Sigmoid colon (tissue), 3 donors: ENCODE measurements at regions not wholly inside any gene's neighbourhood (a gene's known extent, or its start where the extent isn't known, plus 50 kb on each side); places are given as distances from the start of the nearest gene placed in this dataset.

Experiments
- CTCF ChIP-seq, 4 experiments: fragments of 450-650 bp in 3 of 4; fragments of 200-600 bp in 1 of 4; IDR thresholded peaks; one replicate each; pipeline ENCODE4 v1.5.1; 2016 to 2019; ENCODE audit warnings: antibody characterized with exemption in 4 of 4, mild to moderate bottlenecking in 3 of 4, moderate library complexity in 2 of 4
- POLR2A ChIP-seq, 2 donors: fragments of 450-650 bp; IDR thresholded peaks; one replicate each; pipeline ENCODE4 v1.6.1; 2016; ENCODE audit warnings: antibody characterized with exemption in 2 of 2, mild to moderate bottlenecking in 2 of 2, moderate library complexity in 2 of 2

DNA sequence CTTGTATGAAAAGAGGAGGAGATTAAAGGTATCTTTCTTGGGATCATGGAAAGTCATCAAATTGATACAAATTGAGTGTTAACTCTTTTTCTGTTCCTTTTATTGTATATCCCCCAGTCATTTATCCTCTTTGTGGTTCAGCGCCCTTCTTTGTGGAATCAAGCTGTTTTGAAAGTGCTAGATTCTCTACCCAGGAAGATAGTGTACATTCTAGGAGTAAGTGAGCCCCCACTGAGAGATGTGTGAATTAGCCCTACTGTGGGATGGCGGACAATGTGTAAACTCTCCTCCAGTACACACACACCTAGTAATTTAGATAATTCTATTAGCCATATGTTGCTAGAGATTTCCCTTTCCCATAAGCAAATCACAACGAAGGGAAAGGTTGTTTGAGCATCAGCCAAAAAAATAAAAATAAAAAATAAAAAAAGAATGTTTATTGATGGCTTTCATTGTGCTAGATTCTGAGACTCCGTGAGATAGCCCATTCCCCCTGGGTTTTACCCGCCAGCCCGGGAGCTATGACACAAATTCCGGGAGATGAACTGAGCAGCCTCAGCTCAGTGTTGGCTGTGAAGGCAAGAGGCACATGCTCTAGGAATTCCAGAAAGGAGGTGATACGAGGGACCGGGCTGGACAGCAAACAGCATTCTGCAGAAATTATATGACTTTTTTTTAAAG lies 378.4 kb upstream of the RUNX1 start:
- TF ChIP-seq POLR2A (IDR thresholded peaks at IDR 0.05) (no peak), CTCF (IDR thresholded peaks at IDR 0.05) (no peak)
